GM12892 (cell line): ENCODE measurements at regions not wholly inside any gene's neighbourhood (a gene's known extent, or its start where the extent isn't known, plus 50 kb on each side); places are given as distances from the start of the nearest gene placed in this dataset.

Experiments
- POLR2A ChIP-seq: IDR thresholded peaks from 2 replicates; pipeline ENCODE4 v1.6.1; 2011; ENCODE audit warnings: low read depth, low read length, control low read depth
- POLR2AphosphoS5 ChIP-seq: IDR thresholded peaks from 2 replicates; pipeline ENCODE4 v1.6.1; 2011; ENCODE audit warnings: low read depth, low read length, control low read depth
- TAF1 ChIP-seq: IDR thresholded peaks from 2 replicates; pipeline ENCODE4 v1.6.1; 2011; ENCODE audit warnings: low read depth, mild to moderate bottlenecking, control low read depth, low read length, borderline replicate concordance

GRCh38 chr6:44580901-44581300 is 193.4 kb downstream of the CDC5L start:
- TF ChIP-seq POLR2A = no peak
- no peak for TF ChIP-seq POLR2AphosphoS5
- TF ChIP-seq TAF1 = no peak
